ENCODE measurements at regions not wholly inside any gene's neighbourhood (a gene's known extent, or its start where the extent isn't known, plus 50 kb on each side); places are given as distances from the start of the nearest gene placed in this dataset.
"Not testable (repeated sequence)": the region's sequence is repeated elsewhere in the genome, so short reads cannot be mapped to it uniquely, and the experiment has no call there.

DNA sequence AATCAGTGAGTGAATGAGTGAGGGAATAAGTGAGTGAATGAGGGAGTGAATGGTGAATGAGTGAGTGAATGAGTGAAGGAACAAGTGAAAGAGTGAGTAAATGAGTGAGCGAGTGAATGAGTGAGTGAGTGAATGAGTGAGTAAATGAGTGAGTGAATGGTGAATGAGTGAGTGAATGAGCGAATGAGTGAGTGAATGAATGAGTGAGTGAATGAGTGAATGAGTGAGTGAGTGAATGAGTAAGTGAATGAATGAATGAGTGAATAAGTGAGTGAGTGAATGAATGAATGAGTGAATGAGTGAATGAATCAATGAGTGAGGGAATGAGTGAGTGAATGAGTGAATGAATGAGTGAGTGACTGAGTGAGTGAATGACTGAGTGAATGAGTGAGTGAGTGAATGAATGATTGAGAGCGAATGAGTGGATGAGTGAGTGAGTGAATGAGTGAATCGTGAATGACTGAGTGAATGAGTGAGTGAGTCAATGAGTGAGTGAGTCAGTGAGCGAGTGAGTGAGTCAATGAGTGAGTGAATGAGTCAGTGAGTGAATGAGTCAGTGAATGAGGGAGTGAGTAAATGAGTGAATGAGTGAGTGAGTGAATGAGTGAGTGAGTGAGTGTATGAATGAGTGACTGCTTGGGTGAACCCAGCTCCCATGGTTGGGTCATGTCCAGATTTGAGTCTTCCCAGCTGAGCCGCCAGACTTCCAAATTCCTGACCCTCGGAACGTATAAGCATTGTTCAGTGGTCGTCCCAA is 133.0 kb downstream of the NPIPB11 start:
- not testable (repeated sequence) for ATAC-seq, H3K36me3 ChIP-seq, H3K27ac ChIP-seq, H3K27me3 ChIP-seq, H3K9me3 ChIP-seq, H3K4me3 ChIP-seq
- WGBS, 2 donors (ENCODE audit: low coverage in 1 of 2) = 83 to 94% methylated on average over 8 of the region's 9 CpGs
- peaks cover 0 to 31% (median 7%) of the 10 kb centered on the region in 3 donors for H3K4me1 ChIP-seq

DNA sequence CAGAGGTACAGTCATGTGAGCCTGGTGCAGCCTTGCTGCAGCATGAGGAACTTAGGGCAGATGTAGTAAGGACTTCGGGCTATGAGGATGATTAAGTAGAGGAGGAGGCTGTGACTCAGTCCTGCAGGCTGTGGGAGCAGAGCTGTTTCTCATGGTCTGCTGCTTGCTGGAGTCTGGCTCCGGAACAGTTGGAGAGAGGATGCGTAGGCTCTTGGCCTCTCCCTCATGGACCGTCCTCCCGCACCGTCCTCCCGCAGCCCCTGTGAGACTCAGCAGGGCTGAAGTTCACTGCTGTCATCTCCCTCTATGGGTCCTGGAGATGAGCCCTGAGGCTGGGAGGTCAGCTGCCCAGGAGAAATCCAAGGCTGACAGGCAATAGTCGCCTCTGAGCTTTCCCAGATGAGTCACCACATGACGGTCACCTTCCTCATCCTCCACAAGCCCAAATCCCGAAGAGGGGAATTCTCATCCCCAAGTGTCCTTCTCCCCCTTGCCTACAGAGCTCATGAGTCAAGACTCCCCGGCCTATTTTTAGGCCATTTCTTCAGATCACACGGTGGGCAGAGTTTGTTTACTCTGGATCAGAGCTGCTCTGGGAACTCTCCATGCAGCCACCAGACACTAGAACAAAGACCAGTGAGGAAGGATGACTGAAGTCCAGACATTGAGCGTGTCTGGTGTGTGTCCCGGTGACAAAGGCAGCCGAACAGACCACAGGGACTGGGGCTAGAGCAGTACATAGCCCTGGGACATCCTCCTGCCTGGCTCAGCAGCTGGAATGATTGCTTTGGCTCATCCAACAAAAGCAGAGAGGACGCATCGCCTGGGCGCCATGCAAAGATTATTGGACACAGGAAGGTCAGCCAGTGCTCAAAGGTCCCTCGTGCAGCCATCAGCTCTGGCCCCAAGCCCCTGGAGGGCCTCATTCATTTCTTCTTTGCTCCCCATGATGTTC is 134.5 kb downstream of the NPIPB11 start:
- H3K27ac ChIP-seq = peak overlapping the region in 2 of 4 donors; percentile 37 to 54
- 60% methylated on average over 1 of the region's 19 CpGs; no CpG with 5 or more reads in 1 of the 2 donors for WGBS, 2 donors (ENCODE audit: low coverage in 1 of 2)

DNA sequence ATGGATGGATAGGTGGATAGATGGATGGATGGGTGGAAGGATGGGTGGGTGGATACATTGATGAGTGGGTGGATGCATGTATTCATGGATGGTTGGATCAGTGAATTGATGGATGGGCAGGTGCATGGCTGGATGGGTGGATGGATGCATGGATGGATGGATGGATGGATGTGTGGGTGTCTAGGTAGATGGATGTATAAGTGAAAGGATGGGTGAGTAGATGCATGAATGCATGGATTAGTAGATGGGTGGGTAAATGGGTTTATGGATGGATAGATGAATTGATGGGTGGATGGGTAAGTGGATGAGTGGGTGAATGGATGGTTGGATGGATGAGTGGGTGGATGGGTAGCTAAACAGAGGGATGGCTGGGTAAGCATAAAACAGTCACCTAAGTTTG is 135.6 kb downstream of the NPIPB11 start:
- H3K9me3 ChIP-seq, ATAC-seq, H3K27me3 ChIP-seq, H3K27ac ChIP-seq, H3K4me3 ChIP-seq, H3K36me3 ChIP-seq: not testable (repeated sequence)
- H3K4me1 ChIP-seq = peaks cover 0 to 33% (median 7%) of the 10 kb centered on the region in 3 donors

More for the DNA sequence above, 134.5 kb downstream of the NPIPB11 start:
- H3K36me3 ChIP-seq, H3K27me3 ChIP-seq, H3K4me3 ChIP-seq, H3K9me3 ChIP-seq: not testable (repeated sequence)
- peak; percentile 57 for ATAC-seq
- H3K4me1 ChIP-seq = peaks cover 0 to 33% (median 7%) of the 10 kb centered on the region in 3 donors

DNA sequence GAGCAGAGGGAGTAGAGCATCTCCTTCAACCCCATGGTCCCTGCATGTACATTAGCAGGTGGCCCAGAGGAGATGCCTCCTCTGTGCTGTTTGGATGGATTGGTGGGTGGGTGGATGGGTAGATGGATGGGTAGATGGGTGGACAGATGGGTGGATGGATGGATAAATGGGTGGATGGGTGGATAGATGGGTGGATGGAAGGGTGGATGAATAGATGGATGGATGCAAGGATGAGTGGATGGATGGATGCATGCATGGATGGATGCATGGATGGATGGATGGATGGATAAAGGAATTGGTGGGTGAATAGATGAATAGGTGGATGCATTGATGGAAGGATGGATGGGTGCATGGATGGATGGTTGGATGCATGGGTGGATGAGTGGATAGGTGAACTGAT is 136.5 kb downstream of the NPIPB11 start:
- not testable (repeated sequence) for H3K27me3 ChIP-seq, ATAC-seq, H3K36me3 ChIP-seq, H3K4me3 ChIP-seq, H3K9me3 ChIP-seq
- peaks cover 2 to 35% (median 9%) of the 10 kb centered on the region in 3 donors for H3K4me1 ChIP-seq
- peak overlapping the region in 1 of 4 donors; percentile 77 for H3K27ac ChIP-seq

- H3K4me3 ChIP-seq, H3K9me3 ChIP-seq, H3K27me3 ChIP-seq, H3K36me3 ChIP-seq: not testable (repeated sequence)
- peaks cover 6 to 43% (median 17%) of the 10 kb centered on the region in 3 donors for H3K4me1 ChIP-seq
- peak; percentile 50 for ATAC-seq
- H3K27ac ChIP-seq = peak overlapping the region in 3 of 4 donors; percentile 64 to 77 (median 75)
- WGBS, 2 donors (ENCODE audit: low coverage in 1 of 2) = 20% methylated on average over 8 of the region's 10 CpGs; no CpG with 5 or more reads in 1 of the 2 donors
Measured at GRCh38 chr16:29269192-29269811, 137.2 kb downstream of the NPIPB11 start.

DNA sequence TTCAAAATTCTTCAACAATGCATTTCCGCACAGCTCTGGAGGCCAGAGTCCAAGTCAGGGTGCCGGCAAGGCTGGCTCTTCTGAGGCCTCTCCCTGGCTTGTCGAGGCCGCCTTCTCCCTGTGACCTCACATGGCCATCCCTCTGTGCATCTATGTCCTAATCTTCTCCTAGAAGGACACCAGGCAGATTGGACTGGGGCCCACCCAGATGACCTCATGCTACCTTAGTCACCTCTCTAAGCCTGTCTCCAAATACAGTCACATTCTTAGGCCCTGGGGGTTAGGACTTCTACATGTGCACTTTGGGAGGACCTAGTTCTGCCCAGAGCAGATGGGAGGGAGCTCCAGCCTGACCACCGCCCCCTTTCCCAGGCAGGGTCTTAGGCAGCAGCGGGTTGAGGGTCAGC is 137.7 kb downstream of the NPIPB11 start:
- H3K4me3 ChIP-seq, H3K9me3 ChIP-seq, H3K36me3 ChIP-seq, H3K27me3 ChIP-seq: not testable (repeated sequence)
- ATAC-seq = peak; percentile 34
- WGBS, 2 donors (ENCODE audit: low coverage in 1 of 2) = 73% methylated on average over 4 of the region's 6 CpGs; no CpG with 5 or more reads in 1 of the 2 donors
- H3K4me1 ChIP-seq = peaks cover 8 to 48% (median 22%) of the 10 kb centered on the region in 3 donors
- H3K27ac ChIP-seq = peak overlapping the region in 3 of 4 donors; percentile 64 to 77 (median 75)

DNA sequence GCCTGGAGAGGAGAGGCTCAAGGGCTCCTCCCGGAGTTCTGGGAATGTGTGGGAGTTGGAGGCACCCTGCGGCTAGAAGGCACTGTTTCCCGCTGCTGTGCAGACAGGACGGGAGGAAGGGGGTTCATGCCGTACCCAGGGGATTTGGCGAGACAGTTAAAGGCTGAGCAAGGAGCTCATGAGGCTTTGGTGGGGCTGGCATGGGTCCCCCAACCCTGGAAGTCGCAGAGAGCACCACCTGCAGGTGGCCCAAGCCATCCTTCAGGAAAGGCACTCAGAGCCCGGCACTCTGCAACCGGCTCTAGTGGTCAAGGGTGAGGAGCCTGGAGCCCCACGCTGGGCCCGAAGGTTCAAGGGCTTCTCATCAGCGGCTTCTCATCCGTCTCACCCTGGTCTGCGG is 138.2 kb downstream of the NPIPB11 start:
- H3K27me3 ChIP-seq, H3K9me3 ChIP-seq, H3K36me3 ChIP-seq, ATAC-seq, H3K4me3 ChIP-seq: not testable (repeated sequence)
- 83% methylated on average over 5 of the region's 14 CpGs; no CpG with 5 or more reads in 1 of the 2 donors for WGBS, 2 donors (ENCODE audit: low coverage in 1 of 2)
- Histone ChIP-seq H3K4me1 (peaks cover 8 to 52% (median 26%) of the 10 kb centered on the region in 3 donors), H3K27ac (peak overlapping the region in 2 of 4 donors; percentile 75 to 77)

GRCh38 chr16:29267891-29268290 is 138.6 kb downstream of the NPIPB11 start:
- 60% methylated on average over 1 of the region's 6 CpGs; no CpG with 5 or more reads in 1 of the 2 donors for WGBS, 2 donors (ENCODE audit: low coverage in 1 of 2)
- H3K36me3 ChIP-seq, H3K27me3 ChIP-seq, ATAC-seq, H3K9me3 ChIP-seq, H3K4me3 ChIP-seq: not testable (repeated sequence)
- peaks cover 8 to 57% (median 26%) of the 10 kb centered on the region in 3 donors for H3K4me1 ChIP-seq
- H3K27ac ChIP-seq = peak overlapping the region in 1 of 4 donors; percentile 77

DNA sequence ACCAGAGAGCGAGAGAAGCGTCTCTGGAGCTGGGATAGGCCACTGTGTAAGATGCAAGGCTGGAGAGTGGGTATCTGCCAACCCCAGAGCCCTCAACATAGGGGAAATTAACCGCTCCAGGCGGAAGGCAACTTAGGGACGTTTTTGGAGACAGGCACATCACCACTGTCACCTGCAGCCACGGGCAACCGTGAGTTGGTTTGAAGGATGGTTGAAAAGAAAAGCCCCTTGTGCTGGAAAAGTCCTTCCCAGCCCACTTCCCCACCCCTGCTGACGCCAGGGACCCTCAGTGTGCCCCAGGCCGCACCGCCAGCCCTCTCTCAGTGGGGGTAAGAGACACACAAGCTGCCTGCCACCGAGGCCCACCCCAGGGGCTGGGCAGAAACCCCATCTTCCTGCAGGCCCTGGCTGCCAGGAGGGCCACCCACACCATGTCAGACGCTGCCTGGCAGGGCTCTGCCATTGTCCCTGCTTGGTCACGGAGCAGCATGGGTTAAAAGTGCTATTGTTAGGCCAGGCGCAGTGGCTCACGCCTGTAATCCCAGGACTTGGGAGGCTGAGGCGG is 139.4 kb downstream of the NPIPB11 start:
- not testable (repeated sequence) for H3K9me3 ChIP-seq, H3K36me3 ChIP-seq, ATAC-seq, H3K4me3 ChIP-seq, H3K27me3 ChIP-seq
- H3K27ac ChIP-seq = peak overlapping the region in 1 of 4 donors; percentile 51
- peaks cover 8 to 57% (median 30%) of the 10 kb centered on the region in 3 donors for H3K4me1 ChIP-seq
- 94% methylated on average over 6 of the region's 16 CpGs; no CpG with 5 or more reads in 1 of the 2 donors for WGBS, 2 donors (ENCODE audit: low coverage in 1 of 2)
